Activated CD8-positive, alpha-beta memory T cell treated with anti-CD3 and anti-CD28 coated beads, Interleukin-2, amount 10 ng/mL, durations not matched to agents 7 days and 5 days (primary cell): ENCODE measurements at regions not wholly inside any gene's neighbourhood (a gene's known extent, or its start where the extent isn't known, plus 50 kb on each side); places are given as distances from the start of the nearest gene placed in this dataset.
"Not testable (repeated sequence)": the region's sequence is repeated elsewhere in the genome, so short reads cannot be mapped to it uniquely, and the experiment has no call there.

Experiments
- ATAC-seq: fragments of 150-1000 bp; cut with Tn5 transposase; one replicate; pipeline ENCODE4 v1.10.0; 2021; ENCODE audit warnings: moderate library complexity
- CTCF ChIA-PET: fragments of 350-600 bp; sonication (Branson Sonifier 250); formaldehyde crosslinking; loops from one replicate; lab custom pipeline; 2021; ENCODE audit warnings: antibody characterized with exemption; lab: Charles Lee
- DNase-seq: peaks from one replicate; pipeline ENCODE4 v3.0.0-alpha.2; 2020
- H3K27ac Mint-ChIP-seq: one replicate; pipeline ENCODE4 v1.8.0; 2021; ENCODE audit warnings: mild to moderate bottlenecking, mixed read lengths
- H3K27me3 Mint-ChIP-seq: one replicate; pipeline ENCODE4 v1.8.0; 2021; ENCODE audit warnings: mixed read lengths
- H3K36me3 Mint-ChIP-seq: one replicate; pipeline ENCODE4 v1.8.0; 2021; ENCODE audit warnings: mild to moderate bottlenecking, mixed read lengths
- H3K4me1 Mint-ChIP-seq: one replicate; pipeline ENCODE4 v1.8.0; 2021; ENCODE audit warnings: mixed read lengths
- H3K4me3 Mint-ChIP-seq: one replicate; pipeline ENCODE4 v1.8.0; 2021; ENCODE audit warnings: mild to moderate bottlenecking, moderate library complexity, mixed read lengths
- H3K9me3 Mint-ChIP-seq: one replicate; pipeline ENCODE4 v1.8.0; 2022; ENCODE audit warnings: low read depth, mixed read lengths

DNA sequence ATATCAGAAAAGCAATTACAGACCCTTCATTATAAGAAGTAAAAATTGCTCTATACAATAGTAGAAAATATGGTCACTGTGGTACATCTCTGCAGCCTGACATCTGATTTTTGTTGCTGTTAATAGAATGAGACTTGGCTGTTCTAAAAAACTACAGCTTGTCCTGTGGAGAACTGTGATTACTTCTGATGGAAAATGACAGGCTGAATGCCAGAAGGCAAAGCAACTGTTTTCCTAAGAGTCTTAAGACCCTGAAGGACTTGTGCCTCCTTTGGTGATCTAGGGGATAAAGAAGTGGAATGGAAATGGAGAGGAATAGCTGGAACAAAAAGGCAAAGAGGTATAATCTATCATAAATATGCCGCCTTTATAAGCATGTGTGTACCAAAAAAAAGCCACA, 314.8 kb downstream of the BCHE start:
- Mint-ChIP-seq H3K9me3 (peaks cover 5% of the 10 kb centered on the region), H3K27me3 (no peaks in the 10 kb centered on the region), H3K4me3 (no peak overlapping the region), H3K36me3 (no peaks in the 10 kb centered on the region), H3K27ac (no peak overlapping the region), H3K4me1 (no peaks in the 10 kb centered on the region)
- DNase-seq: no peak
- CTCF ChIA-PET: no interaction called here
- no peak for ATAC-seq

DNA sequence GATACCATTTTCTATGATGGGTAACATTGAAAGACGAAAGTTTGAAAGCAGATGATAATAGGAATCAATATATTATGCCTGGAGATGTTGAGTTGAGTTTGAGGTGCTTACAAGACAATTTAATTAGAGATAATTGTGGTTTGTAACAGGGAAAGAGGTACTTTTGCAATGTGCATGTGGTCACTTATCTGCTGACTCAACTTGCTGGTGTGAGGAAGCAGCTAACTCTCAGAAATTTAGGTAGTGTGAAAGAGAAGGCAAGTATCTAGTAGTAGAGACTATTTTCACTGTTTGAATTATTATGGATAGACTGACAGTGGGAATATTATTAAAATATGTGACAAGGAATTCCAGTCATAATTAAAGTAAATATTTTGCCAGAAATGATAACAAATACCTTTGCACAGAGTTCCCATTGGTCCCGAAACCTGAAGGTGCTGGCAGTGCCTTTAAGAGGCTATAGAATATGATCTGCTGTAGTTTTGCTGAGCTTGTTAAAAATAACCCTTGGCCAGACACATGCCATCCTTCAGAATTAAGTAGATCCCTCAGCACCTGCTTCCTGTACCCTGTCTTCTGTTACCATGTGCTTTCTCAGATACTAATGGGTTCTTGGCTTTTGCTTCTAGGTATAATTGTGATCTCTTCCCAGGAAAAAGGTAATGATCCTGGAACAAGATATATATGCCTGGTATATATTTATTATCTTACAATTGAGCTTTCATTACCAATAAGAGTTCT, 315.9 kb downstream of the BCHE start:
- Mint-ChIP-seq H3K4me1 (no peaks in the 10 kb centered on the region), H3K27me3 (no peaks in the 10 kb centered on the region), H3K9me3 (peaks cover 5% of the 10 kb centered on the region), H3K27ac (no peak overlapping the region), H3K36me3 (no peaks in the 10 kb centered on the region), H3K4me3 (no peak overlapping the region)
- CTCF ChIA-PET: no interaction called here
- DNase-seq (no peak), ATAC-seq (no peak)

DNA sequence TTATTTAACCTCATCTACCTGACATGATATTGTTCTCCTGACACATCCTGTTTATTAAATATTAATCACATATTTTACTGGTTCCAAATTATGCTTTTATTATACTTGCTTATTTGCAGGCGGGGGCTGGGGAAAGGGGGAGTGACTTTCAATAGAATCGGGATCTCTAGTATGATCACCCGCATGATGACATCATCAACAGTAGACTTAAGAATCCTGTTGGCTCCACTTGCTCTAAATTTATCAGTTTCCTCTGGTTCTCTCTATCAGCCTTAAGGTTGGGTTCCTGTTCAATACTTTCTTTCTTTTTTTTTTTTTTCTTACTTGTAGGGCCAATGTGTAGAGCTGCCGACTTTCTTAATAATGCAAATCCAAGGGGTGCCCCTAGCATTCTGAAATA, 317.5 kb downstream of the BCHE start:
- no peak for DNase-seq
- H3K4me3 Mint-ChIP-seq: no peak overlapping the region
- no peaks in the 10 kb centered on the region for H3K27me3 Mint-ChIP-seq
- H3K4me1 Mint-ChIP-seq: no peaks in the 10 kb centered on the region
- peaks cover 5% of the 10 kb centered on the region for H3K9me3 Mint-ChIP-seq
- no peak overlapping the region for H3K27ac Mint-ChIP-seq
- H3K36me3 Mint-ChIP-seq: no peaks in the 10 kb centered on the region
- ATAC-seq: no peak
- CTCF ChIA-PET: no interaction called here

DNA sequence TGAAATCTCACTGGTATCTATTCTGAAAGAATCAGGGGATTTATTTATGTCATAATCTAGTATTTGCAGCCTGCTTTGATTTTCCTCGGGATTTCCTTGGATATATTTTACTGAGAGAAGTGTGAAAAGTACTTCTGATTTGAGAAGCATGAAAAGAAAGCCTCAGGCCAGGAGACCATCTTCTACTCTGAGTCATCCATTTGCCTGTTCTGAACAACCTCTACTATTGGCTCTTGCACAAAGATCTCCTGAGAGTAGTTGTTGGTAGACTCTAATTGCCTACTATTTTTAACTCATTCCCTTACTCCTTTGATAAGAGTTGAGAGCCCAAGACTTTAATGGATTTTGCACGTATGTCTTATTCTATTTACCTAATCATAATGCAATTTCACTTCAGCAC, 318.9 kb downstream of the BCHE start:
- CTCF ChIA-PET: no interaction called here
- no peak overlapping the region for H3K27ac Mint-ChIP-seq
- H3K27me3 Mint-ChIP-seq: no peaks in the 10 kb centered on the region
- DNase-seq: no peak
- ATAC-seq: no peak
- H3K4me1 Mint-ChIP-seq: no peaks in the 10 kb centered on the region
- no peak overlapping the region for H3K4me3 Mint-ChIP-seq
- H3K36me3 Mint-ChIP-seq: no peaks in the 10 kb centered on the region
- peaks cover 4% of the 10 kb centered on the region for H3K9me3 Mint-ChIP-seq

DNA sequence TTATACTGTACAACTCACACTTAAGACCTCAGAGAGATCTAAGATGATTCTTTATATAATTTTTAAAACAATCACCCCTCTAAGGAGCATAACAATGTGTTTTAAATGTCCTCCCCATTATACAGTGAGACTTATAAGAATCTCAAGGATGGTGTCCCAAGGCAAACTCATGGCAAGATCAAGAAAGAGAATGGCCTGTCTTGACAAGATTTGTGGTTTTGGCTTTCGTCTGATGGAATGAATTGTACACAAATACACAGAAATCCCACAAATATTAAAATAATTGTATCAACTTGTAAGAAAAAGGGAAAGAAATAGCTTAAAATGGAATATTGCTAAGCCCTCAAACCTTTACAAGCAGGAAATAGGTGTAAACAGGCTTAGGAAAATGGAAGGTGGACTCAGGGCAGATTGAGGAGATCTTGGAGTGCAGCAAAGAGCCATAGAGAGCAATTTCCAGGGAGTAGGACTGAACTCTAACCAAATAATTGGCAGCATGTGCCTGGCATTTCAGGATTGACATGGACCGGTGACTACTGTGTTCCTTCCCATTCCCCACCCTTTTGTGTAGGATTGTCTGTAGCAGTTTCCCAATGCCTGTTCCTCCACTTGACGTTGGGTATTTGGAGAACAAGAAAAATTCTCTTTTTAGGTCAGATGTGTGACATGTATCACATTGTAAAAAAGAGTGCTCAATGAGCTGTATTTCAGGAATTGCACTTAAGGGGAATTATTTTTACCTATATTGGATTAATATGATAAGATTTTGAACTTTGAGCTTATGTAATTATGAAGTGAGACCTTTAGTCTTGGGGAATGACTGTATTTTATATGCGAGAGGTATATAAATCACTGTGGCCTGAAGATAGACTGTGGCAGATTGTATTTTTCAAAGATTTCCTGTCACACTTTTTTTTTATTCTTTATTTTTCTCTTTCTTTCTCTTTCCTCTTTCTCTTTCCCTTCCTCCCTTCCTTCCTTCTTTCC, 317.8 kb upstream of the SLITRK3 start:
- Mint-ChIP-seq H3K4me3 (no peak overlapping the region), H3K27ac (no peak overlapping the region), H3K36me3 (no peaks in the 10 kb centered on the region), H3K4me1 (no peaks in the 10 kb centered on the region), H3K27me3 (no peaks in the 10 kb centered on the region), H3K9me3 (peaks cover 2% of the 10 kb centered on the region)
- no peak for ATAC-seq
- CTCF ChIA-PET: no interaction called here
- DNase-seq: no peak

DNA sequence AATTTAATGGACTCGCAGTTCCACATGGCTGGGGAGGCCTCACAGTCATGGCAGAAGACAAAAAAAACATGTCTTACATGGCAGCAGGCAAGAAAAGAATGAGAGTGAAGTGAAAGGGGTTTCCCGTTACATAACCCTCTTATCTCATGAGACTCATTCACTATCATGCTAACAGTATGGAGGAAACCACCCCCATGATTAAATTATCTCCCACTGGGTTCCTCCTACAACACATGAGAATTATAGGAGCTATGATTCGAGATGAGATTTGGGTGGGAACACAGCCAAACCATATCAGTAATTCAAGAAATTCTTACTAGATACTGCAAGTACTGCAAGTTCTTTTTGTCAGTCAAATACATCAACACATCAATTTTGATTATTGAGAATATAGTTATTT, 311.4 kb upstream of the SLITRK3 start:
- Mint-ChIP-seq H3K27ac (no peak overlapping the region), H3K27me3 (no peaks in the 10 kb centered on the region), H3K36me3 (no peaks in the 10 kb centered on the region), H3K4me3 (no peak overlapping the region), H3K4me1 (no peaks in the 10 kb centered on the region), H3K9me3 (peaks cover 5% of the 10 kb centered on the region)
- ATAC-seq (no peak), DNase-seq (no peak)
- CTCF ChIA-PET: no interaction called here

DNA sequence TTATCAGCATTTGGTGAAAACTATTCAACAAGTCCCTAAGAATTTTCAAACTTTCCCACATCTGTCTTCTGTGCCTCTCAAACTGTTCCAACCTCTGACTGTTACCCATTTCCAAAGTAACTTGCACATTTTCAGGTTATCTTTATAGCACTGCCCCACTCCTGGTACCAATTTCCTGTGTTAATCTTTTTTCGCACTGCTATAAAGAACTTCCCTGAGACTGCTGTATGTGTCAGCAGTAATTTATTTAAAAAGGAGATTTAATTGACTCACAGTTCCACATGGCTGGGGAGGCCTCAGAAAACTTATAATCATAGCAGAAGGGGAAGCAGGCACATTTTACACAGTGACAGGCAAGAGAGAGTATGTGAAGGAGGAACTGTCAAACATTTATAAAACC, 310.9 kb upstream of the SLITRK3 start:
- no peaks in the 10 kb centered on the region for H3K4me1 Mint-ChIP-seq
- CTCF ChIA-PET: no interaction called here
- no peaks in the 10 kb centered on the region for H3K27me3 Mint-ChIP-seq
- DNase-seq (no peak), ATAC-seq (no peak)
- H3K36me3 Mint-ChIP-seq: no peaks in the 10 kb centered on the region
- H3K27ac Mint-ChIP-seq: no peak overlapping the region
- no peak overlapping the region for H3K4me3 Mint-ChIP-seq
- peaks cover 5% of the 10 kb centered on the region for H3K9me3 Mint-ChIP-seq

DNA sequence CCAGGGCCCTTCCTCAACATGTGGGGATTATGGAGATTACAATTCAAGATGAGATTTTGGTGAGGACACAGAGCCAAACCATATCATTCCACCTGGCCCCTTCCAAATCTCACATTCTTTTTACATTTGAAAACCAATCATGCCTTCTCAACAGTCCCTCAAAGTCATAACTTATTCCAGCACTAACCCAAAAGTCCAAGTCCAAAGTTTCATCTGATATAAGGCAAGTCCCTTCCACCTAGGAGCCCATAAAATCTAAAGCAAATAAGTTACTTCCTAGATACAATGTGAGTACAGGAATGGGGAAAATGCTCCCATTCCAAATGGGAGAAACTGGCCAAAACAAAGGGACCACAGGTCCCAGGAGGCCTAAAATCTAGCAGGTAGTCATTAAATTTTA, 309.5 kb upstream of the SLITRK3 start:
- no peak for ATAC-seq
- CTCF ChIA-PET: no interaction called here

DNA sequence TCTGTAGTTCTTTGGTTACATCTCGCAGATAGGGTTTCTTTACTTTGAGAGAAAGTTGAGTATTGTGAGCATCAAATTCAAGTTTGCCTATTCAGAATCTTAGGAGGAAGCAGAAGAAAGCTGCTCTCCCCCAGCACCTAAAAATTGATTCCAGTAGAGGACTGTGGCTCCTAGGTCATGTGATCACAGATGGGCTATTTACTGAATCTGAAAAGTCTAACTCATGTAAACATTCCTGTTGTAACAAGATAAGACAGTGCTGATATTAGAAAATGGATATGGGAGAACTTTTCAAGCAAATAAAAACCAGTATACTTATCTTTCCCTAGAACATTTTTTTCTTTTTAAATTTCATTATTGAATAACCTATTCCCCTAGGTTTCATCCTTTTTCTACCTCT, 308.4 kb upstream of the SLITRK3 start:
- no peaks in the 10 kb centered on the region for H3K36me3 Mint-ChIP-seq
- no peak overlapping the region for H3K27ac Mint-ChIP-seq
- ATAC-seq: no peak
- CTCF ChIA-PET: no interaction called here
- no peak overlapping the region for H3K4me3 Mint-ChIP-seq
- peaks cover 5% of the 10 kb centered on the region for H3K9me3 Mint-ChIP-seq
- no peak for DNase-seq
- H3K4me1 Mint-ChIP-seq: no peaks in the 10 kb centered on the region
- H3K27me3 Mint-ChIP-seq: no peaks in the 10 kb centered on the region

More for the DNA sequence above, 309.5 kb upstream of the SLITRK3 start:
- no peak overlapping the region for H3K27ac Mint-ChIP-seq
- no peak overlapping the region for H3K4me3 Mint-ChIP-seq
- H3K9me3 Mint-ChIP-seq: peaks cover 5% of the 10 kb centered on the region
- DNase-seq: no peak
- H3K36me3 Mint-ChIP-seq: no peaks in the 10 kb centered on the region
- H3K27me3 Mint-ChIP-seq: no peaks in the 10 kb centered on the region
- no peaks in the 10 kb centered on the region for H3K4me1 Mint-ChIP-seq

DNA sequence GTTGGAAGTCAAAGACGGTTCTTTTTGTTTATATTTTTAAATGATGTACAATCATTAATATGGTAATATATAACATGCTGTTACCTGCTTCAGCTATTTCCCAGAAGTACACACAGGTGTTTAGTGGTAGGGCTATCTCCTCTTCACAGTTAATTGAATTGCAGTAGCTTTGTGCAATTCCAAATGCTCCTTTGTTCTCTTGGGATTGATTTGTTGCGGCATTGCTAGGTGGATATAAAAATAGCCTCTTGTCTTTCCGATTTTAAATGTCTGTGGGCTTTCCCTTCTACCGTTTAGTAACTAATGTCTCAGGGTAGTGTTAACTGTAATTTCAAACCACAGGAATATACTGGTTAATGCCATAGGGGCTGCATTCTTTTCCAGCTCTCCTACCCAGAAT, 307.6 kb upstream of the SLITRK3 start:
- H3K36me3 Mint-ChIP-seq: no peaks in the 10 kb centered on the region
- H3K27ac Mint-ChIP-seq: no peak overlapping the region
- no peaks in the 10 kb centered on the region for H3K4me1 Mint-ChIP-seq
- H3K9me3 Mint-ChIP-seq: peaks cover 5% of the 10 kb centered on the region
- ATAC-seq (no peak), DNase-seq (no peak)
- no peak overlapping the region for H3K4me3 Mint-ChIP-seq
- CTCF ChIA-PET: no interaction called here
- H3K27me3 Mint-ChIP-seq: no peaks in the 10 kb centered on the region

DNA sequence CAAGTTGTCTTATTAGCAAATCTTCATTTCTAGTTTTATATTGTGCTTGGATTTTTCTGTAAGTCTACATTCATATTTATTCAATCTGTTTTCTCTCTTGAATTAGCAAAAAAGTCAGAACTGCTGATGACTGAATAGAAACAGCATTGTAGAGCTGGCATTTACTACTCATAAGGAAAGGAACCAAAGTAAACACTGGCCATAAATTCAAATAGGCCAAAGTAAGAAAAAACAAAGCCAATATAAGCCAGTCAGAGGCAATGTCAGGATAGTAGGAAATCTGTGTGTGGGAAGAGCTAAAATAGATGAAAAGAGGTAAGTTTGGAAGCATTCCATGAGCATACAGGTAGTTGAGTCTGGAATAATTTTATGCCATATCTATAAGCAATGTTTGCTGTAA, 307.2 kb upstream of the SLITRK3 start:
- Mint-ChIP-seq H3K9me3 (peaks cover 5% of the 10 kb centered on the region), H3K36me3 (no peaks in the 10 kb centered on the region), H3K27me3 (no peaks in the 10 kb centered on the region), H3K27ac (no peak overlapping the region), H3K4me3 (no peak overlapping the region), H3K4me1 (no peaks in the 10 kb centered on the region)
- DNase-seq (no peak), ATAC-seq (no peak)
- CTCF ChIA-PET: no interaction called here

DNA sequence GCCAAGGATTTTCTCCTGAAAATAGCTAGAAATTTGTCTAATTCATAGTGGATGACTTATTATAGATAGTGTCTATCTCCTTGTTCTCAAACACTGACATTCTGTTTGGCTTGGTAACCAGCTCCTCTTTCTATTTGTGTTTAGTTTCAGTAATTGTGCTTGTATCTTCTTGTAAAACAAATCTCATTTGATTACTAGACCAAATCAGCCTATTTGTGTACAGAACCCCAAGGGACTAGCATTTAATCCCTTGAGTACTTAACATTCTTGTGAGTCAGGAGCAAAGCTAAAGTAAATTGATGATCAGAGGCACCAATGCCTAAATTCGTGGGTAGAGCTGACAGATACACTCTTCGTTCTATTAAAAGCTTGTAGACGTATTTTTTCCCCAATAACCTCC, 306.5 kb upstream of the SLITRK3 start:
- H3K4me3 Mint-ChIP-seq: no peak overlapping the region
- no peak overlapping the region for H3K27ac Mint-ChIP-seq
- H3K27me3 Mint-ChIP-seq: no peaks in the 10 kb centered on the region
- peaks cover 5% of the 10 kb centered on the region for H3K9me3 Mint-ChIP-seq
- no peaks in the 10 kb centered on the region for H3K36me3 Mint-ChIP-seq
- H3K4me1 Mint-ChIP-seq: no peaks in the 10 kb centered on the region
- no peak for ATAC-seq
- DNase-seq: no peak
- CTCF ChIA-PET: interaction anchor here (0.6 kb wide), 1 partner anchor 18 kb away, joined by 3 read pairs; no protein-coding TSS in a partner anchor

DNA sequence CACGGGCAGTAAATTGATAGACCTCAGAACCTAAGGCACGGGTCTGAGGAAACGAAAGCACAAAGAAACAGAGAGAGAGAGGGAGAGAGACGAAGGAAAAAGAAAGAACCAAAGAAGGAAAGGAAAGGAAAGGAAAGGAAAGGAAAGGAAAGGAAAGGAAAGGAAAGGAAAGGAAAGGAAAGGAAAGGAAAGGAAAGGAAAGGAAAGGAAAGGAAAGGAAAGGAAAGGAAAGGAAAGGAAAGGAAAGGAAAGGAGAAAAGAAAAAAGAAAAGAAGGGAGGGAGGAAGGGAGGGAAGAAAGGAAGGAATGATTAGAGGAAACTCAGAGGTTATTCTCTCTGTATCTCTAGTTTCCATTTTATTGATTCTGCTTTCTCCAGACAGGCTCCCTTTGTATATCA, 302.6 kb upstream of the SLITRK3 start:
- H3K9me3 Mint-ChIP-seq, H3K4me3 Mint-ChIP-seq, H3K27ac Mint-ChIP-seq, CTCF ChIA-PET, DNase-seq, H3K27me3 Mint-ChIP-seq, ATAC-seq, H3K4me1 Mint-ChIP-seq, H3K36me3 Mint-ChIP-seq: not testable (repeated sequence)

DNA sequence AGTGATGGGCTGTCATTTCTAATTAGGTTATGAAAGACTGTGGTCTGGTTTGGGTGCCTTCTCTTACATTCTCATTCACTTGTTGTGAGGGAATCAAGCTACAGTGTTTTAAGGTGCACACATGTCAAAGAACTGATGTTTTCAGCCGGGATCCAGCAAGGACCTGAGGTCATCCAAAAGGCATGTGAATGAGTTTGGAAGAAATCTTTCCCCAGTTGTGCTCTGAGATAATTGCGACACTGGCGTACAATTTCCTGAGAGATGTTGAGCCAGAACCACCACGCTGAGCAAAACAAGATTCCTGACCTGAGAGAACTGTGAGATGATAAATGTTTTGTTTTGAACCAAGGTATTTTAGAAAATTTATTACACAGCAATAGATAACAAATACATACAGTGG, 295.3 kb upstream of the SLITRK3 start:
- DNase-seq: no peak
- peaks cover 6% of the 10 kb centered on the region for H3K9me3 Mint-ChIP-seq
- H3K36me3 Mint-ChIP-seq: no peaks in the 10 kb centered on the region
- H3K27ac Mint-ChIP-seq: no peak overlapping the region
- ATAC-seq: no peak
- no peak overlapping the region for H3K4me3 Mint-ChIP-seq
- no peaks in the 10 kb centered on the region for H3K27me3 Mint-ChIP-seq
- CTCF ChIA-PET: no interaction called here
- no peaks in the 10 kb centered on the region for H3K4me1 Mint-ChIP-seq
